Stomach (tissue), 4 donors: ENCODE measurements at regions not wholly inside any gene's neighbourhood (a gene's known extent, or its start where the extent isn't known, plus 50 kb on each side); places are given as distances from the start of the nearest gene placed in this dataset.

Experiments used
- EP300 ChIP-seq: sonication (generic); formaldehyde crosslinking; IDR thresholded peaks from one replicate; pipeline ENCODE4 v1.6.1; 2017; ENCODE audit warnings: antibody characterized with exemption
- POLR2AphosphoS5 ChIP-seq, 3 donors: sonication (generic); formaldehyde crosslinking; IDR thresholded peaks; one replicate each; pipeline ENCODE4 v1.6.1; 2016; ENCODE audit warnings: antibody characterized with exemption in 3 of 3

DNA sequence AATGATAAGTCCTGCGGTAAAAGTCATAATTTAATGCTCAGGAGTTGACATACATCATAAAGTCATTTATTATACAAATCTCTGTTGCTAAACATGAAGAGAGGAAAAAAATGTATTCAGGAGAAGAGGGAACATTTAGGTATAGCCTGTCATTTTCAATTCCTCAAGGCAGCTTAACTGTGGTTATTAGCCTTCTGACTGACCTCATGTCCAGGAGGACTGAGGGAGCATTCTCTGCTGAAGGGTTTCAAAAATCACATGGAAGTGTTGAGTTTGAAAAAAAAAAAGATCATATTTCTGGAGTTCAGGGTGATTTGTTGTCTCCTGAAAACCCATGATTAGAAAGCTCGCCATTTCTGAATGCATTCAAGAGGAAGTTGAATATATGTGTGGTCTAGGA is 1371.1 kb upstream of the LRRTM1 start:
- TF ChIP-seq POLR2AphosphoS5 (IDR thresholded peaks at IDR 0.05) (no peak), EP300 (no peak)
